ENCODE measurements at regions not wholly inside any gene's neighbourhood (a gene's known extent, or its start where the extent isn't known, plus 50 kb on each side); places are given as distances from the start of the nearest gene placed in this dataset.
"Not testable (repeated sequence)": the region's sequence is repeated elsewhere in the genome, so short reads cannot be mapped to it uniquely, and the experiment has no call there.

- no peaks in the 10 kb centered on the region for H3K79me2 ChIP-seq (ENCODE audit: insufficient read depth, low read length)
- H3K27me3 ChIP-seq (ENCODE audit: insufficient read depth, low read length), result no peaks in the 10 kb centered on the region
- no peak overlapping the region for H2AFZ ChIP-seq (ENCODE audit: low read length)
- H3K36me3 ChIP-seq (ENCODE audit: insufficient read depth, low read length), result no peaks in the 10 kb centered on the region
- peaks cover 2% of the 10 kb centered on the region for H3K9me3 ChIP-seq (ENCODE audit: low read depth, low read length)
- no peaks in the 10 kb centered on the region for H3K4me1 ChIP-seq (ENCODE audit: insufficient read depth, low read length)
- H4K20me1 ChIP-seq (ENCODE audit: insufficient read depth, low read length), result no peaks in the 10 kb centered on the region
- H3K4me3 ChIP-seq (ENCODE audit: insufficient read depth, low read length), result no peak overlapping the region
- no peak overlapping the region for H3K27ac ChIP-seq (ENCODE audit: low read depth, low read length)
- no peak overlapping the region for H3K4me2 ChIP-seq (ENCODE audit: insufficient read depth, low read length)
- no peak for TF ChIP-seq CTCF (IDR thresholded peaks at IDR 0.05; ENCODE audit: extremely low read depth, low read depth, low read length)
- no peak for DNase-seq (ENCODE audit: insufficient read length, low spot score, missing footprints)
Measured at GRCh38 chr21:23579573-23579972, 2027.7 kb downstream of the MRPL39 start.

- DNase-seq (ENCODE audit: insufficient read length, low spot score, missing footprints), result no peak
- H3K4me2 ChIP-seq (ENCODE audit: insufficient read depth, low read length), result no peak overlapping the region
- peaks cover 2% of the 10 kb centered on the region for H3K9me3 ChIP-seq (ENCODE audit: low read depth, low read length)
- H4K20me1 ChIP-seq (ENCODE audit: insufficient read depth, low read length), result no peaks in the 10 kb centered on the region
- H3K4me1 ChIP-seq (ENCODE audit: insufficient read depth, low read length), result no peaks in the 10 kb centered on the region
- H3K27me3 ChIP-seq (ENCODE audit: insufficient read depth, low read length), result no peaks in the 10 kb centered on the region
- H2AFZ ChIP-seq (ENCODE audit: low read length), result no peak overlapping the region
- no peak overlapping the region for H3K27ac ChIP-seq (ENCODE audit: low read depth, low read length)
- TF ChIP-seq CTCF (IDR thresholded peaks at IDR 0.05; ENCODE audit: extremely low read depth, low read depth, low read length), result no peak
- no peak overlapping the region for H3K4me3 ChIP-seq (ENCODE audit: insufficient read depth, low read length)
- H3K79me2 ChIP-seq (ENCODE audit: insufficient read depth, low read length), result no peaks in the 10 kb centered on the region
- no peaks in the 10 kb centered on the region for H3K36me3 ChIP-seq (ENCODE audit: insufficient read depth, low read length)
Measured at GRCh38 chr21:23578027-23578426, 2029.3 kb downstream of the MRPL39 start.

GRCh38 chr21:23574932-23575331 is 2032.3 kb downstream of the MRPL39 start:
- H2AFZ ChIP-seq (ENCODE audit: low read length), result no peak overlapping the region
- H3K4me3 ChIP-seq (ENCODE audit: insufficient read depth, low read length), result no peak overlapping the region
- H3K9me3 ChIP-seq (ENCODE audit: low read depth, low read length), result peaks cover under 1% of the 10 kb centered on the region
- H3K27me3 ChIP-seq (ENCODE audit: insufficient read depth, low read length), result no peaks in the 10 kb centered on the region
- TF ChIP-seq CTCF (IDR thresholded peaks at IDR 0.05; ENCODE audit: extremely low read depth, low read depth, low read length), result no peak
- H3K4me1 ChIP-seq (ENCODE audit: insufficient read depth, low read length), result no peaks in the 10 kb centered on the region
- DNase-seq (ENCODE audit: insufficient read length, low spot score, missing footprints), result no peak
- H3K36me3 ChIP-seq (ENCODE audit: insufficient read depth, low read length), result no peaks in the 10 kb centered on the region
- no peaks in the 10 kb centered on the region for H3K79me2 ChIP-seq (ENCODE audit: insufficient read depth, low read length)
- no peaks in the 10 kb centered on the region for H4K20me1 ChIP-seq (ENCODE audit: insufficient read depth, low read length)
- no peak overlapping the region for H3K4me2 ChIP-seq (ENCODE audit: insufficient read depth, low read length)
- H3K27ac ChIP-seq (ENCODE audit: low read depth, low read length), result no peak overlapping the region

DNA sequence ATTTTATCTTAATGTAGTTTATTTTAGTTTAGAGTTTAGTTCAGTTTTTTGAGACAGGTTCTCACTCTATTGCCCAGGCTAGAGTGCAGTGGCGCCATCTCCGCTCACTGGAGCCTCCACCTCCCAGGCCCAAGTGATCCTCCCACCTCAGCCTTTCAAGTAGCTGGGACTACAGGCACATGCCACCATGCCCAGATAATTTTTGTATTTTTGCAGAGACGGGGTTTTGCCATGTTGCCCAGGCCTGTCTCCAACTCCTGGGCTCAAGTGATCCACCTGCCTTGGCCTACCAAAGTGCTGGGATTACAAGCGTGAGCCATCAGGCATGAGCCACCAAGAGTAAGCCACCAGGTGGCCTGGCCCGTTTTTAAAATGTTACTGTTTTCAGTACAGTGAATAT is 2058.4 kb downstream of the MRPL39 start:
- DNase-seq (ENCODE audit: insufficient read length, low spot score, missing footprints); H3K79me2 ChIP-seq (ENCODE audit: insufficient read depth, low read length); H3K36me3 ChIP-seq (ENCODE audit: insufficient read depth, low read length); H2AFZ ChIP-seq (ENCODE audit: low read length); H3K27ac ChIP-seq (ENCODE audit: low read depth, low read length); H3K4me2 ChIP-seq (ENCODE audit: insufficient read depth, low read length); H3K9me3 ChIP-seq (ENCODE audit: low read depth, low read length); H3K27me3 ChIP-seq (ENCODE audit: insufficient read depth, low read length); H3K4me3 ChIP-seq (ENCODE audit: insufficient read depth, low read length); H4K20me1 ChIP-seq (ENCODE audit: insufficient read depth, low read length); H3K4me1 ChIP-seq (ENCODE audit: insufficient read depth, low read length): not testable (repeated sequence)

DNA sequence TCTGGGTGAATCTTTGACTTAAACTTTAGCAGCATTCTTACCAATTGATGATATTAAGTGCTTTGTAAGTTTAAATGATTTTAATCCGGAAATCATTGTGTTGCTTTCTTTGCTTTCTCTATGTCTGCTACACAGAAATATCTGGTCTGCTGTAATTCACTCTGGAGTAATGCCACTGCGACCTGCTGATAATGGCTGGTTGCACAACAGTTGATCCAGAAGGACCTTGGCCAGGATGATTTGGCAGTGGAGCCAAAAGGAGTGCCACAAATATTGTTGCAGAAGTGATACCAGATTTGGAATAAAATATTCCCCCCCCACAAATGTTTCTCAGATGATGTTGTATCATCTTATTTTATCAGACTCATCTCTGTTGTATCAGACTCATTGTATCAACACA is 2063.9 kb downstream of the MRPL39 start:
- no peak overlapping the region for H2AFZ ChIP-seq (ENCODE audit: low read length)
- H3K4me1 ChIP-seq (ENCODE audit: insufficient read depth, low read length), result no peaks in the 10 kb centered on the region
- DNase-seq (ENCODE audit: insufficient read length, low spot score, missing footprints), result no peak
- no peak for TF ChIP-seq CTCF (IDR thresholded peaks at IDR 0.05; ENCODE audit: extremely low read depth, low read depth, low read length)
- no peaks in the 10 kb centered on the region for H3K36me3 ChIP-seq (ENCODE audit: insufficient read depth, low read length)
- no peaks in the 10 kb centered on the region for H3K9me3 ChIP-seq (ENCODE audit: low read depth, low read length)
- H3K4me3 ChIP-seq (ENCODE audit: insufficient read depth, low read length), result no peak overlapping the region
- no peaks in the 10 kb centered on the region for H3K27me3 ChIP-seq (ENCODE audit: insufficient read depth, low read length)
- no peaks in the 10 kb centered on the region for H3K79me2 ChIP-seq (ENCODE audit: insufficient read depth, low read length)
- H4K20me1 ChIP-seq (ENCODE audit: insufficient read depth, low read length), result no peaks in the 10 kb centered on the region
- H3K4me2 ChIP-seq (ENCODE audit: insufficient read depth, low read length), result no peak overlapping the region
- H3K27ac ChIP-seq (ENCODE audit: low read depth, low read length), result no peak overlapping the region
